ENCODE measurements at regions not wholly inside any gene's neighbourhood (a gene's known extent, or its start where the extent isn't known, plus 50 kb on each side); places are given as distances from the start of the nearest gene placed in this dataset.
"Not testable (repeated sequence)": the region's sequence is repeated elsewhere in the genome, so short reads cannot be mapped to it uniquely, and the experiment has no call there.

- Histone ChIP-seq H3K27ac (no peak overlapping the region), H3K36me3 (no peaks in the 10 kb centered on the region), H3K4me1 (ENCODE audit: insufficient read depth) (no peaks in the 10 kb centered on the region), H3K27me3 (no peaks in the 10 kb centered on the region), H3K9me3 (no peaks in the 10 kb centered on the region), H3K4me3 (no peak overlapping the region)
- WGBS, 3 donors: 63 to 73% (median 66%) methylated on average over 4 of the region's 4 CpGs
- no peak for DNase-seq
- intact Hi-C loops (cut with DNase I): no loop called here
- TF ChIP-seq CTCF (IDR thresholded peaks at IDR 0.05) (no peak), POLR2A (IDR thresholded peaks at IDR 0.05) (no peak), EP300 (IDR thresholded peaks at IDR 0.05) (no peak)
These were observed 1024.8 kb downstream of the TLE1 start for GRCh38 chr9:80664327-80665210.

GRCh38 chr9:80659751-80660150, 1029.6 kb downstream of the TLE1 start:
- H3K36me3 ChIP-seq; DNase-seq; H3K9me3 ChIP-seq; H3K27me3 ChIP-seq; intact Hi-C loops (cut with DNase I); H3K27ac ChIP-seq; H3K4me1 ChIP-seq (ENCODE audit: insufficient read depth); H3K4me3 ChIP-seq: not testable (repeated sequence)
- WGBS, 3 donors: 90 to 97% (median 96%) methylated on average over 26 of the region's 26 CpGs

- WGBS, 3 donors: 11 to 26% (median 17%) methylated on average over 5 of the region's 5 CpGs
- intact Hi-C loops (cut with DNase I): no loop called here
- Histone ChIP-seq H3K4me1 (ENCODE audit: insufficient read depth) (peaks cover 5% of the 10 kb centered on the region), H3K27me3 (no peaks in the 10 kb centered on the region), H3K36me3 (no peaks in the 10 kb centered on the region), H3K27ac (peak overlapping the region in 1 of 2 donors; percentile 51), H3K4me3 (no peak overlapping the region), H3K9me3 (no peaks in the 10 kb centered on the region)
- peak in 1 of 5 donors; percentile 14 for DNase-seq
- TF ChIP-seq CTCF (IDR thresholded peaks at IDR 0.05): no peak
- TF ChIP-seq EP300 (IDR thresholded peaks at IDR 0.05): no peak
- TF ChIP-seq POLR2A (IDR thresholded peaks at IDR 0.05): no peak
These were observed 1038.3 kb downstream of the TLE1 start for GRCh38 chr9:80651044-80651443.

- intact Hi-C loops (cut with DNase I): no loop called here
- DNase-seq: no peak
These were observed 1039.9 kb downstream of the TLE1 start for GRCh38 chr9:80649496-80649895.

More at GRCh38 chr9:80649496-80649895, 1039.9 kb downstream of the TLE1 start:
- Histone ChIP-seq H3K27ac (peak overlapping the region in 1 of 2 donors; percentile 52), H3K27me3 (no peaks in the 10 kb centered on the region), H3K36me3 (no peaks in the 10 kb centered on the region), H3K9me3 (no peaks in the 10 kb centered on the region), H3K4me1 (ENCODE audit: insufficient read depth) (peaks cover 5% of the 10 kb centered on the region), H3K4me3 (no peak overlapping the region)
- TF ChIP-seq CTCF (IDR thresholded peaks at IDR 0.05): no peak
- TF ChIP-seq EP300 (IDR thresholded peaks at IDR 0.05): no peak
- 49 to 77% (median 52%) methylated on average over 2 of the region's 2 CpGs for WGBS, 3 donors
